Keratinocyte (primary cell): ENCODE measurements at regions not wholly inside any gene's neighbourhood (a gene's known extent, or its start where the extent isn't known, plus 50 kb on each side); places are given as distances from the start of the nearest gene placed in this dataset.
"Not testable (repeated sequence)": the region's sequence is repeated elsewhere in the genome, so short reads cannot be mapped to it uniquely, and the experiment has no call there.

Experiments
- EZH2 ChIP-seq: IDR thresholded peaks from one replicate; pipeline ENCODE4 v1.6.1; 2012; ENCODE audit warnings: inconsistent platforms, mild to moderate bottlenecking, low read length, moderate library complexity
- TF ChIP-seq, protein P1 (sequence below), 3 experiments: IDR thresholded peaks in 1 of 3; conservative IDR thresholded peaks in 1 of 3; optimal IDR thresholded peaks in 1 of 3; 2 replicates in 2 of 3; 3 replicates in 1 of 3; pipeline versions ENCODE3 to v1.5.1; 2011; ENCODE audit warnings: low read length in 3 of 3, mild to moderate bottlenecking in 3 of 3, moderate library complexity in 2 of 3, control low read depth in 1 of 3, inconsistent platforms in 1 of 3; ENCODE audit not compliant: insufficient read depth in 2 of 3; ENCODE audit errors: extremely low read depth in 1 of 3

DNA sequence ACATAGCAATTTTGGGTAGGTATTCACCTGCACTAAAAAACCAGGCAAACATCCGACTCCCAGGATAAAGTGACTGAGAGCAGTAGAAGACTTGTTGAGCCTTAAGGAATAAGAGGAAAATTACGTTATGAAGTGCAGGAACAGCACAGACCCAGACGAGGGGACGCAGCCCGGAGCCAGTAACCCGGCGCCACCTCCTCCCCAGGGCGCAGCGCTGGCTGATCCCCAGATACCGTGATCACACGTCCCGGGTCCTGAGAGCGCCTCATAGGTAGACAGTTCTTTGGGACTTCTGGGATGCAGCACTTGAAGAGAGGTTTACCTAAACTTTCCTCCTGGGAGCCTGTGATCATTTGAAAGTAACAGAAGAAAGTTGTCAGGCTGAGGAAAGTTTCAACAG lies 1379.7 kb downstream of the CDH12 start:
- TF ChIP-seq, protein P1, sequence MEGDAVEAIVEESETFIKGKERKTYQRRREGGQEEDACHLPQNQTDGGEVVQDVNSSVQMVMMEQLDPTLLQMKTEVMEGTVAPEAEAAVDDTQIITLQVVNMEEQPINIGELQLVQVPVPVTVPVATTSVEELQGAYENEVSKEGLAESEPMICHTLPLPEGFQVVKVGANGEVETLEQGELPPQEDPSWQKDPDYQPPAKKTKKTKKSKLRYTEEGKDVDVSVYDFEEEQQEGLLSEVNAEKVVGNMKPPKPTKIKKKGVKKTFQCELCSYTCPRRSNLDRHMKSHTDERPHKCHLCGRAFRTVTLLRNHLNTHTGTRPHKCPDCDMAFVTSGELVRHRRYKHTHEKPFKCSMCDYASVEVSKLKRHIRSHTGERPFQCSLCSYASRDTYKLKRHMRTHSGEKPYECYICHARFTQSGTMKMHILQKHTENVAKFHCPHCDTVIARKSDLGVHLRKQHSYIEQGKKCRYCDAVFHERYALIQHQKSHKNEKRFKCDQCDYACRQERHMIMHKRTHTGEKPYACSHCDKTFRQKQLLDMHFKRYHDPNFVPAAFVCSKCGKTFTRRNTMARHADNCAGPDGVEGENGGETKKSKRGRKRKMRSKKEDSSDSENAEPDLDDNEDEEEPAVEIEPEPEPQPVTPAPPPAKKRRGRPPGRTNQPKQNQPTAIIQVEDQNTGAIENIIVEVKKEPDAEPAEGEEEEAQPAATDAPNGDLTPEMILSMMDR (optimal IDR thresholded peaks at IDR 0.05 in 1 of 3, IDR thresholded peaks at IDR 0.05 in 1 of 3, conservative IDR thresholded peaks at IDR 0.05 in 1 of 3; ENCODE audit: extremely low read depth in 1 of 3, insufficient read depth in 2 of 3, low read length in 3 of 3) = not testable (repeated sequence)
- not testable (repeated sequence) for TF ChIP-seq EZH2
